B cell (primary cell): ENCODE measurements at regions not wholly inside any gene's neighbourhood (a gene's known extent, or its start where the extent isn't known, plus 50 kb on each side); places are given as distances from the start of the nearest gene placed in this dataset.

Experiments
- ATAC-seq: fragments of 200-7000 bp; cut with Tn5 transposase; one replicate; pipeline ENCODE4 v1.10.0; 2021; ENCODE audit warnings: low read depth, mild to moderate bottlenecking, moderate number of reproducible peaks, moderate library complexity
- CTCF ChIA-PET: fragments of 350-600 bp; sonication (Branson Sonifier 250); formaldehyde crosslinking; loops from one replicate; lab custom pipeline; 2021; ENCODE audit warnings: antibody characterized with exemption, inconsistent platforms; lab: Charles Lee
- POLR2A ChIA-PET: fragments of 350-600 bp; sonication (Branson Sonifier 250); formaldehyde crosslinking; loops from one replicate; lab custom pipeline; 2021; ENCODE audit warnings: antibody characterized with exemption; lab: Charles Lee
- DNase-seq: peaks from one replicate; pipeline ENCODE4 v3.0.0; 2013
- H2AFZ ChIP-seq: 2 replicates; pipeline ENCODE4 v1.6.1; 2012; ENCODE audit warnings: mild to moderate bottlenecking, low read depth, low read length; ENCODE audit not compliant: insufficient read depth, poor library complexity, severe bottlenecking
- H3K27ac ChIP-seq, 2 donors: 1 replicate in 1 of 2; 2 replicates in 1 of 2; pipeline ENCODE4 v1.5.1; 2012 to 2013; ENCODE audit warnings: low read length in 2 of 2, mild to moderate bottlenecking in 2 of 2, moderate library complexity in 1 of 2
- H3K27me3 ChIP-seq, 4 experiments: fragments of 200-600 bp in 1 of 4; sonication (generic) in 1 of 4; replicated peaks in 1 of 4; 1 replicate in 2 of 4; 2 replicates in 2 of 4; pipeline versions ENCODE4 v1.6.1 to v1.7.0; 2013 to 2016; ENCODE audit warnings: low read length in 3 of 4, mild to moderate bottlenecking in 2 of 4, mixed read lengths in 1 of 4, moderate library complexity in 1 of 4; ENCODE audit not compliant: insufficient read depth in 4 of 4, control insufficient read depth in 3 of 4; ENCODE audit errors: control extremely low read depth in 1 of 4
- H3K36me3 ChIP-seq, 2 experiments: replicated peaks in 1 of 2; 1 replicate in 1 of 2; 2 replicates in 1 of 2; pipeline versions ENCODE4 v1.6.1 to v1.7.1; 2013; ENCODE audit warnings: low read length in 1 of 2; ENCODE audit not compliant: insufficient read depth in 2 of 2, control insufficient read depth in 1 of 2; ENCODE audit errors: control extremely low read depth in 1 of 2, extremely low read depth in 1 of 2
- H3K4me1 ChIP-seq, 2 donors: fragments of 200-600 bp in 1 of 2; sonication (generic) in 1 of 2; 1 replicate in 1 of 2; 2 replicates in 1 of 2; pipeline versions ENCODE4 v1.5.1 to v1.6.1; 2013 to 2017; ENCODE audit warnings: low read length in 2 of 2; ENCODE audit not compliant: control insufficient read depth in 2 of 2, insufficient read depth in 2 of 2
- H3K4me2 ChIP-seq: replicated peaks from 2 replicates; pipeline ENCODE3; 2012; ENCODE audit warnings: mild to moderate bottlenecking, low read depth, low read length; ENCODE audit not compliant: poor library complexity, severe bottlenecking
- H3K4me3 ChIP-seq, 5 experiments: fragments of 200-600 bp in 1 of 5; sonication (generic) in 1 of 5; 1 replicate in 3 of 5; 2 replicates in 2 of 5; pipeline versions ENCODE4 v1.5.1 to v1.7.0; 2011 to 2016; ENCODE audit warnings: low read length in 4 of 5, mild to moderate bottlenecking in 4 of 5, low read depth in 2 of 5, control low read depth in 1 of 5, moderate library complexity in 1 of 5; ENCODE audit not compliant: insufficient read depth in 1 of 5; ENCODE audit errors: control extremely low read depth in 1 of 5, extremely low read depth in 1 of 5
- H3K79me2 ChIP-seq: fragments of 200-600 bp; sonication (generic); one replicate; pipeline ENCODE4 v1.6.0; 2016; ENCODE audit warnings: low read length; ENCODE audit not compliant: control insufficient read depth, insufficient read depth
- H3K9ac ChIP-seq: fragments of 200-600 bp; sonication (generic); 2 replicates; pipeline ENCODE4 v1.6.1; 2017; ENCODE audit warnings: mild to moderate bottlenecking, low read length, moderate library complexity
- H3K9me3 ChIP-seq, 3 donors: one replicate each; pipeline versions ENCODE4 v1.6.1 to v1.7.1; 2013; ENCODE audit warnings: low read length in 2 of 3; ENCODE audit not compliant: control insufficient read depth in 2 of 3, insufficient read depth in 1 of 3; ENCODE audit errors: control extremely low read depth in 1 of 3
- H4K20me1 ChIP-seq: 2 replicates; pipeline ENCODE4 v1.6.0; 2012; ENCODE audit warnings: mild to moderate bottlenecking, low read length; ENCODE audit not compliant: insufficient read depth, control insufficient read depth, poor library complexity, severe bottlenecking
- H3K27ac Mint-ChIP-seq: one replicate; pipeline ENCODE4 v1.8.0; 2021; ENCODE audit warnings: mixed read lengths
- H3K27me3 Mint-ChIP-seq: one replicate; pipeline ENCODE4 v1.8.0; 2021; ENCODE audit warnings: mixed read lengths
- H3K4me1 Mint-ChIP-seq: one replicate; pipeline ENCODE4 v1.8.0; 2021; ENCODE audit warnings: mixed read lengths
- H3K4me3 Mint-ChIP-seq: one replicate; pipeline ENCODE4 v1.8.0; 2021; ENCODE audit warnings: mixed read lengths
- H3K9me3 Mint-ChIP-seq: one replicate; pipeline ENCODE4 v1.8.0; 2022; ENCODE audit warnings: mixed read lengths; ENCODE audit not compliant: insufficient read depth
- CTCF ChIP-seq: fragments of 200-600 bp; IDR thresholded peaks from one replicate; pipeline ENCODE4 v1.8.0; 2022; ENCODE audit warnings: antibody characterized with exemption, mild to moderate bottlenecking
- EZH2 ChIP-seq: IDR thresholded peaks from 2 replicates; pipeline ENCODE4 v1.6.1; 2012; ENCODE audit warnings: borderline replicate concordance, low read depth, mild to moderate bottlenecking, moderate library complexity, low read length; ENCODE audit not compliant: insufficient read depth, poor library complexity, severe bottlenecking
- WGBS: methylation state at CpG from one replicate; pipeline ENCODE4 v1.1.5; 2013; ENCODE audit warnings: missing lambda C conversion rate; ENCODE audit not compliant: insufficient coverage; 5-methylcytosine and 5-hydroxymethylcytosine counted together
- intact Hi-C: fragments of 100-400 bp; cut with micrococcal nuclease; formaldehyde crosslinking; loops from one replicate; pipeline ENCODE4 v1.10.0; 2022

GRCh38 chr2:138414014-138414413 is 87.6 kb upstream of the SPOPL start:
- no peaks in the 10 kb centered on the region for H4K20me1 ChIP-seq
- TF ChIP-seq EZH2, result no peak
- TF ChIP-seq CTCF, result no peak
- ChIA-PET POLR2A (no interaction called here), CTCF (no interaction called here)
- Mint-ChIP-seq H3K27me3 (no peaks in the 10 kb centered on the region), H3K9me3 (peaks cover 9% of the 10 kb centered on the region), H3K4me3 (no peak overlapping the region), H3K4me1 (no peaks in the 10 kb centered on the region), H3K27ac (no peak overlapping the region)
- no peaks in the 10 kb centered on the region for H3K36me3 ChIP-seq
- no peaks in the 10 kb centered on the region for H3K27me3 ChIP-seq
- DNase-seq (no peak), ATAC-seq (no peak)
- H3K4me1 ChIP-seq, result no peaks in the 10 kb centered on the region
- no peak overlapping the region for H2AFZ ChIP-seq
- no peak overlapping the region for H3K9ac ChIP-seq
- H3K27ac ChIP-seq, result no peak overlapping the region
- H3K4me3 ChIP-seq, result no peak overlapping the region
- WGBS, result no CpG with 5 or more reads among the region's 1 CpG
- H3K79me2 ChIP-seq, result no peaks in the 10 kb centered on the region
- H3K4me2 ChIP-seq, result no peak overlapping the region
- peaks cover 3 to 32% (median 21%) of the 10 kb centered on the region in 3 donors for H3K9me3 ChIP-seq
- intact Hi-C loops, result no loop called here

- TF ChIP-seq EZH2 (no peak), CTCF (no peak)
- no peak overlapping the region for H2AFZ ChIP-seq
- H3K27me3 ChIP-seq, result no peaks in the 10 kb centered on the region
- H3K36me3 ChIP-seq, result no peaks in the 10 kb centered on the region
- DNase-seq, result no peak
- intact Hi-C loops, result no loop called here
- peaks cover 3 to 27% (median 16%) of the 10 kb centered on the region in 3 donors for H3K9me3 ChIP-seq
- no peak overlapping the region for H3K9ac ChIP-seq
- 92% methylated on average over 2 of the region's 5 CpGs for WGBS
- no peak overlapping the region for H3K4me2 ChIP-seq
- Mint-ChIP-seq H3K9me3 (peaks cover 9% of the 10 kb centered on the region), H3K4me3 (no peak overlapping the region), H3K4me1 (no peaks in the 10 kb centered on the region), H3K27me3 (no peaks in the 10 kb centered on the region), H3K27ac (no peak overlapping the region)
- ChIA-PET POLR2A (no interaction called here), CTCF (no interaction called here)
- no peak overlapping the region for H3K4me3 ChIP-seq
- ATAC-seq, result no peak
- no peaks in the 10 kb centered on the region for H3K79me2 ChIP-seq
- H3K4me1 ChIP-seq, result no peaks in the 10 kb centered on the region
- H3K27ac ChIP-seq, result no peak overlapping the region
- no peaks in the 10 kb centered on the region for H4K20me1 ChIP-seq
Observed at GRCh38 chr2:138415985-138416384, 85.6 kb upstream of the SPOPL start.
